Left lung (tissue), 4 donors: ENCODE measurements at regions not wholly inside any gene's neighbourhood (a gene's known extent, or its start where the extent isn't known, plus 50 kb on each side); places are given as distances from the start of the nearest gene placed in this dataset.

Experiments used
- ATAC-seq: fragments of 200-7000 bp; cut with Tn5 transposase; one replicate; pipeline ENCODE4 v1.9.1; 2020; ENCODE audit warnings: moderate library complexity
- DNase-seq, 4 donors: peaks; one replicate each; pipeline ENCODE4 v3.0.0-alpha.2; 2013 to 2020
- H3K27ac ChIP-seq, 2 donors: fragments of 200-600 bp; sonication (generic) in 1 of 2; one replicate each; pipeline versions ENCODE4 v1.5.0 to v1.8.0; 2020 to 2021
- H3K27me3 ChIP-seq, 2 donors: fragments of 200-600 bp; sonication (generic) in 1 of 2; one replicate each; pipeline versions ENCODE4 v1.5.0 to v1.8.0; 2020 to 2021
- H3K36me3 ChIP-seq, 2 donors: fragments of 200-600 bp; sonication (generic) in 1 of 2; one replicate each; pipeline versions ENCODE4 v1.5.0 to v1.8.0; 2020 to 2021
- H3K4me1 ChIP-seq, 2 donors: fragments of 200-600 bp; one replicate each; pipeline ENCODE4 v1.8.0; 2021
- H3K4me3 ChIP-seq, 2 donors: fragments of 200-600 bp; sonication (generic) in 1 of 2; one replicate each; pipeline versions ENCODE4 v1.5.0 to v1.8.0; 2020 to 2021; ENCODE audit warnings: mild to moderate bottlenecking in 1 of 2
- H3K9me3 ChIP-seq, 2 donors: fragments of 200-600 bp; sonication (generic) in 1 of 2; one replicate each; pipeline versions ENCODE4 v1.5.0 to v1.8.0; 2020 to 2021
- intact Hi-C, 2 donors: fragments of 100-400 bp; cut with DNase I; formaldehyde crosslinking; loops; one replicate each; pipeline versions ENCODE4 v1.11.2 to v1.14.2; 2022
- TF ChIP-seq, protein P1 (sequence below), 2 donors: fragments of 200-600 bp; sonication (generic) in 1 of 2; IDR thresholded peaks; one replicate each; pipeline versions ENCODE4 v1.5.0 to v1.8.0; 2021; ENCODE audit warnings: antibody characterized with exemption in 2 of 2
- donor health status: DM: no; HTN: yes; CAD: no.
- donor health status: DM: no; HTN: no; CAD: no.

DNA sequence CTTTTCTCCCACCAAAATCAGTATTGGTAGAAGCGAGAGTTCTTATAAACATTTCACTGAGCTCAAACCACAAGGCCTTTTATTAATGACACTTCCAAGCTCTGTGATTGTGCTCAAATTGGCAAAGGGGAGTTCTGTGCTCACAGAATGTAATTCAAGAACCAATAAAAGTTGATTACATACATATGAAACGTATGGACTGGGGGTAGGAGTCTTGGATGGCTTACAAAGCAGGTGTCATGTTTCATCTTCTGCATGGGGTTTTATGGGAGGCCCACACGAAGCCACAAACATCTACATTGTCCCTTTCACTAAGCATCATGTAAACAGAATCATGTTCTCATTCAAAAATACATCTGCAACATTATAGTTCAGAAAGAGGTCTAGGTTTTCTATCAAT, 828.3 kb downstream of the VRK1 start:
- no peaks in the 10 kb centered on the region for H3K4me1 ChIP-seq
- no peaks in the 10 kb centered on the region for H3K36me3 ChIP-seq
- ATAC-seq (no peak), DNase-seq (no peak)
- H3K4me3 ChIP-seq = no peak overlapping the region
- H3K27me3 ChIP-seq = peaks cover 0 to 2% of the 10 kb centered on the region in 2 donors
- H3K27ac ChIP-seq = no peak overlapping the region
- TF ChIP-seq, protein P1, sequence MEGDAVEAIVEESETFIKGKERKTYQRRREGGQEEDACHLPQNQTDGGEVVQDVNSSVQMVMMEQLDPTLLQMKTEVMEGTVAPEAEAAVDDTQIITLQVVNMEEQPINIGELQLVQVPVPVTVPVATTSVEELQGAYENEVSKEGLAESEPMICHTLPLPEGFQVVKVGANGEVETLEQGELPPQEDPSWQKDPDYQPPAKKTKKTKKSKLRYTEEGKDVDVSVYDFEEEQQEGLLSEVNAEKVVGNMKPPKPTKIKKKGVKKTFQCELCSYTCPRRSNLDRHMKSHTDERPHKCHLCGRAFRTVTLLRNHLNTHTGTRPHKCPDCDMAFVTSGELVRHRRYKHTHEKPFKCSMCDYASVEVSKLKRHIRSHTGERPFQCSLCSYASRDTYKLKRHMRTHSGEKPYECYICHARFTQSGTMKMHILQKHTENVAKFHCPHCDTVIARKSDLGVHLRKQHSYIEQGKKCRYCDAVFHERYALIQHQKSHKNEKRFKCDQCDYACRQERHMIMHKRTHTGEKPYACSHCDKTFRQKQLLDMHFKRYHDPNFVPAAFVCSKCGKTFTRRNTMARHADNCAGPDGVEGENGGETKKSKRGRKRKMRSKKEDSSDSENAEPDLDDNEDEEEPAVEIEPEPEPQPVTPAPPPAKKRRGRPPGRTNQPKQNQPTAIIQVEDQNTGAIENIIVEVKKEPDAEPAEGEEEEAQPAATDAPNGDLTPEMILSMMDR (IDR thresholded peaks at IDR 0.05) = no peak
- intact Hi-C loops = no loop called here
- no peaks in the 10 kb centered on the region for H3K9me3 ChIP-seq

DNA sequence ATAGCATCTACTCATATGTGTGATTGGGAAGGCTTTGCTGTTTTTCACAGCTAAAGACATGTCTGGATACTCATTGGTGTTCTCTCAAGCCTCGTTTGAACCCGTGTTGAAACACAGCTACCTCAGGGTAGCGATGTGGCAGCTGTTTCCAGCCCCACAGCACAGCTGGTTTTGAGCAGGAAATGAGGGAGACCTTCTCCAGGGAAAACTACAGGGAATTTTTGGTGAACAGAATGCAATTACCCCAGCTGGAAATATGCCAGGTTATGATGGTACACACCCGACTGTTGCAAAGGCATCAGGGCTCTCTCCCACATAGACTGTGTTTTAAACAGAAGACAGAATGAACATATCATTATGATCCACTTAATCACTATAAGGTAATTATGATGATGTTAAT, 828.9 kb downstream of the VRK1 start:
- Histone ChIP-seq H3K9me3 (no peaks in the 10 kb centered on the region), H3K36me3 (no peaks in the 10 kb centered on the region), H3K27ac (no peak overlapping the region), H3K27me3 (peaks cover 0 to 8% of the 10 kb centered on the region in 2 donors), H3K4me1 (no peaks in the 10 kb centered on the region), H3K4me3 (no peak overlapping the region)
- TF ChIP-seq, protein P1 (IDR thresholded peaks at IDR 0.05) = no peak
- intact Hi-C loops = no loop called here
- no peak for DNase-seq
- ATAC-seq = no peak

DNA sequence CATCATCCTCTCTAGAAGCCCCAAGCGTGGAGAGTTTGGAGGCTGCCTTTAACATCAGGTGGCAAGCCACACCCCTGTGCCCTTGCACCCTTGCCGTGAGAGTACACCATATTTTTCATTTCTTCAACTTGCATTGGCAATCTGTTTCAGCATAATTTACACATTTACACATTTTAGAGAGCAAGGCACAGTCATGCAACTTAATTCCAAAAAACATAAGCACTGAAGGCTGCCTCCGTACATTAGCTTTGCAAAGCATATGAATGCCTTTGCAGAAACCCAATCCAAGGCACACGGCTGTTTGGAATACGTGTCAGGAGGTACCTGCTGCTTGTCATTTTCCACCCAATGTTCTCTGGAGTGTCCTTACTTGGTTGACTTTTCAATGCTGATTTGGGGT, 833.1 kb downstream of the VRK1 start:
- no peaks in the 10 kb centered on the region for H3K36me3 ChIP-seq
- H3K4me3 ChIP-seq = no peak overlapping the region
- H3K27ac ChIP-seq = no peak overlapping the region
- H3K4me1 ChIP-seq = no peaks in the 10 kb centered on the region
- TF ChIP-seq, protein P1 (IDR thresholded peaks at IDR 0.05) = no peak
- H3K27me3 ChIP-seq = peaks cover 3 to 8% of the 10 kb centered on the region in 2 donors
- ATAC-seq = no peak
- no peak for DNase-seq
- intact Hi-C loops = no loop called here
- no peaks in the 10 kb centered on the region for H3K9me3 ChIP-seq

DNA sequence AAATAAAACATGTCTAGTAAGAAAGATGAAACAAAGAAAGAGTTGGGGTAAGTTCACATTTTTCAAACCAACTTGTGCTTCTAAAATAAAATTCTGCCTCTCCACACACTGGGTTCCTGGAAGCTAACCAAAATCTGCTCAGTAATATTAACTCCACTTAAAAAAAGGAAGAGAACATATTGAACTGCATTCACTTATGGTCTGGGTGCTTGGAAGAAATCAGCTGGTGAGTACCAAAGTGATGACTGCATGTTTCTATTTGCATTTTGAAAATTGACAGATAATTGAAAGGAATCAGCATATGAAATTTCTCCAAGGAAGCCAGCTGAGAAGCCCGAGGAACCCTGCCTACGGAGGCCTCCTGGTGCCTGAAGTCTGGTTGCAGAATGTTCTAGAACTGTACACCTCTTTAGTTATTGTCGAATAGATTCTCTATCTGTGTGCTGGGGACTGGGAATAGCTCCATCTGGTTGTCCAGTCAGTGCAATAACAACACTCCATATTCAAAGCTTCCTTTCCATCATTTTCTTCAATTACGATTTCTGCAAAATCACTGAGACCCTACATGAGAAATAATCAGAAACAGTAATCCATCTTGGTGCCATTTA, 836.1 kb downstream of the VRK1 start:
- DNase-seq (no peak), ATAC-seq (no peak)
- no peak overlapping the region for H3K27ac ChIP-seq
- H3K4me1 ChIP-seq = no peaks in the 10 kb centered on the region
- H3K27me3 ChIP-seq = peaks cover 3 to 8% of the 10 kb centered on the region in 2 donors
- no peaks in the 10 kb centered on the region for H3K9me3 ChIP-seq
- TF ChIP-seq, protein P1 (IDR thresholded peaks at IDR 0.05) = no peak
- intact Hi-C loops = no loop called here
- H3K36me3 ChIP-seq = no peaks in the 10 kb centered on the region
- H3K4me3 ChIP-seq = no peak overlapping the region

DNA sequence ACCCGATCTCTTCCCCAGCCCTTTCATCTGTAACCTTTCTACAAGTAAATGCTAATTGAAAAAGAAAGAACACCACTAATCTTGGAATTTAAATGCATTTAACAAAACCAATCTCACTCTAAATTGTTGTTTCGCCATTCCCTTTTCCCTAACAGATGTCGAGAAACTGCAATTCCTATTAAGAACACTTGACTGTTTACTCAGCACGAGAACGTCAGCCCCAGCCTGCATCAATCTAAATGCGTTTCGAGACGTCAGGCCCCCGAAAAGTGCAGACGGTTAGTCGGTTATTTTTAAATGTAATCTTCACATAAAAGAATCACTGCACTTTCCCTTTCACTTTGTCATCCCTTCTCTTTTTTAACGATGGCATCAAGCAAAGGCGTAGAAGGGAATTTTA, 837.6 kb downstream of the VRK1 start:
- no peak for ATAC-seq
- Histone ChIP-seq H3K9me3 (no peaks in the 10 kb centered on the region), H3K4me1 (no peaks in the 10 kb centered on the region), H3K27ac (no peak overlapping the region), H3K36me3 (no peaks in the 10 kb centered on the region), H3K4me3 (peak overlapping the region in 1 of 2 donors; percentile 3), H3K27me3 (peaks cover 3 to 8% of the 10 kb centered on the region in 2 donors)
- TF ChIP-seq, protein P1 (IDR thresholded peaks at IDR 0.05) = no peak
- peak in 2 of 4 donors; percentile 12 to 25 for DNase-seq
- intact Hi-C loops = no loop called here
